B cell (primary cell): ENCODE measurements at regions not wholly inside any gene's neighbourhood (a gene's known extent, or its start where the extent isn't known, plus 50 kb on each side); places are given as distances from the start of the nearest gene placed in this dataset.

ENCODE experiments used
- ATAC-seq: fragments of 200-7000 bp; cut with Tn5 transposase; one replicate; pipeline ENCODE4 v1.10.0; 2021; ENCODE audit warnings: low read depth, mild to moderate bottlenecking, moderate number of reproducible peaks, moderate library complexity
- CTCF ChIA-PET: fragments of 350-600 bp; sonication (Branson Sonifier 250); formaldehyde crosslinking; loops from one replicate; lab custom pipeline; 2021; ENCODE audit warnings: antibody characterized with exemption, inconsistent platforms; lab: Charles Lee
- POLR2A ChIA-PET: fragments of 350-600 bp; sonication (Branson Sonifier 250); formaldehyde crosslinking; loops from one replicate; lab custom pipeline; 2021; ENCODE audit warnings: antibody characterized with exemption; lab: Charles Lee
- DNase-seq: peaks from one replicate; pipeline ENCODE4 v3.0.0; 2013
- H2AFZ ChIP-seq: 2 replicates; pipeline ENCODE4 v1.6.1; 2012; ENCODE audit warnings: mild to moderate bottlenecking, low read depth, low read length; ENCODE audit not compliant: insufficient read depth, poor library complexity, severe bottlenecking
- H3K27ac ChIP-seq, 2 donors: 1 replicate in 1 of 2; 2 replicates in 1 of 2; pipeline ENCODE4 v1.5.1; 2012 to 2013; ENCODE audit warnings: low read length in 2 of 2, mild to moderate bottlenecking in 2 of 2, moderate library complexity in 1 of 2
- H3K27me3 ChIP-seq, 4 experiments: fragments of 200-600 bp in 1 of 4; sonication (generic) in 1 of 4; replicated peaks in 1 of 4; 1 replicate in 2 of 4; 2 replicates in 2 of 4; pipeline versions ENCODE4 v1.6.1 to v1.7.0; 2013 to 2016; ENCODE audit warnings: low read length in 3 of 4, mild to moderate bottlenecking in 2 of 4, mixed read lengths in 1 of 4, moderate library complexity in 1 of 4; ENCODE audit not compliant: insufficient read depth in 4 of 4, control insufficient read depth in 3 of 4; ENCODE audit errors: control extremely low read depth in 1 of 4
- H3K36me3 ChIP-seq, 2 experiments: replicated peaks in 1 of 2; 1 replicate in 1 of 2; 2 replicates in 1 of 2; pipeline versions ENCODE4 v1.6.1 to v1.7.1; 2013; ENCODE audit warnings: low read length in 1 of 2; ENCODE audit not compliant: insufficient read depth in 2 of 2, control insufficient read depth in 1 of 2; ENCODE audit errors: control extremely low read depth in 1 of 2, extremely low read depth in 1 of 2
- H3K4me1 ChIP-seq, 2 donors: fragments of 200-600 bp in 1 of 2; sonication (generic) in 1 of 2; 1 replicate in 1 of 2; 2 replicates in 1 of 2; pipeline versions ENCODE4 v1.5.1 to v1.6.1; 2013 to 2017; ENCODE audit warnings: low read length in 2 of 2; ENCODE audit not compliant: control insufficient read depth in 2 of 2, insufficient read depth in 2 of 2
- H3K4me2 ChIP-seq: replicated peaks from 2 replicates; pipeline ENCODE3; 2012; ENCODE audit warnings: mild to moderate bottlenecking, low read depth, low read length; ENCODE audit not compliant: poor library complexity, severe bottlenecking
- H3K4me3 ChIP-seq, 5 experiments: fragments of 200-600 bp in 1 of 5; sonication (generic) in 1 of 5; 1 replicate in 3 of 5; 2 replicates in 2 of 5; pipeline versions ENCODE4 v1.5.1 to v1.7.0; 2011 to 2016; ENCODE audit warnings: low read length in 4 of 5, mild to moderate bottlenecking in 4 of 5, low read depth in 2 of 5, control low read depth in 1 of 5, moderate library complexity in 1 of 5; ENCODE audit not compliant: insufficient read depth in 1 of 5; ENCODE audit errors: control extremely low read depth in 1 of 5, extremely low read depth in 1 of 5
- H3K79me2 ChIP-seq: fragments of 200-600 bp; sonication (generic); one replicate; pipeline ENCODE4 v1.6.0; 2016; ENCODE audit warnings: low read length; ENCODE audit not compliant: control insufficient read depth, insufficient read depth
- H3K9ac ChIP-seq: fragments of 200-600 bp; sonication (generic); 2 replicates; pipeline ENCODE4 v1.6.1; 2017; ENCODE audit warnings: mild to moderate bottlenecking, low read length, moderate library complexity
- H3K9me3 ChIP-seq, 3 donors: one replicate each; pipeline versions ENCODE4 v1.6.1 to v1.7.1; 2013; ENCODE audit warnings: low read length in 2 of 3; ENCODE audit not compliant: control insufficient read depth in 2 of 3, insufficient read depth in 1 of 3; ENCODE audit errors: control extremely low read depth in 1 of 3
- H4K20me1 ChIP-seq: 2 replicates; pipeline ENCODE4 v1.6.0; 2012; ENCODE audit warnings: mild to moderate bottlenecking, low read length; ENCODE audit not compliant: insufficient read depth, control insufficient read depth, poor library complexity, severe bottlenecking
- H3K27ac Mint-ChIP-seq: one replicate; pipeline ENCODE4 v1.8.0; 2021; ENCODE audit warnings: mixed read lengths
- H3K27me3 Mint-ChIP-seq: one replicate; pipeline ENCODE4 v1.8.0; 2021; ENCODE audit warnings: mixed read lengths
- H3K4me1 Mint-ChIP-seq: one replicate; pipeline ENCODE4 v1.8.0; 2021; ENCODE audit warnings: mixed read lengths
- H3K4me3 Mint-ChIP-seq: one replicate; pipeline ENCODE4 v1.8.0; 2021; ENCODE audit warnings: mixed read lengths
- H3K9me3 Mint-ChIP-seq: one replicate; pipeline ENCODE4 v1.8.0; 2022; ENCODE audit warnings: mixed read lengths; ENCODE audit not compliant: insufficient read depth
- CTCF ChIP-seq: fragments of 200-600 bp; IDR thresholded peaks from one replicate; pipeline ENCODE4 v1.8.0; 2022; ENCODE audit warnings: antibody characterized with exemption, mild to moderate bottlenecking
- EZH2 ChIP-seq: IDR thresholded peaks from 2 replicates; pipeline ENCODE4 v1.6.1; 2012; ENCODE audit warnings: borderline replicate concordance, low read depth, mild to moderate bottlenecking, moderate library complexity, low read length; ENCODE audit not compliant: insufficient read depth, poor library complexity, severe bottlenecking
- WGBS: methylation state at CpG from one replicate; pipeline ENCODE4 v1.1.5; 2013; ENCODE audit warnings: missing lambda C conversion rate; ENCODE audit not compliant: insufficient coverage; 5-methylcytosine and 5-hydroxymethylcytosine counted together
- intact Hi-C: fragments of 100-400 bp; cut with micrococcal nuclease; formaldehyde crosslinking; loops from one replicate; pipeline ENCODE4 v1.10.0; 2022

- intact Hi-C loops, result no loop called here
- Mint-ChIP-seq H3K4me3 (no peak overlapping the region), H3K4me1 (no peaks in the 10 kb centered on the region), H3K27ac (no peak overlapping the region), H3K9me3 (peaks cover 7% of the 10 kb centered on the region), H3K27me3 (peaks cover 3% of the 10 kb centered on the region)
- H3K79me2 ChIP-seq, result no peaks in the 10 kb centered on the region
- H2AFZ ChIP-seq, result no peak overlapping the region
- WGBS, result 83% methylated on average over 1 of the region's 2 CpGs
- no peak overlapping the region for H3K4me3 ChIP-seq
- no peak for TF ChIP-seq CTCF
- no peak for TF ChIP-seq EZH2
- H3K9ac ChIP-seq, result no peak overlapping the region
- POLR2A ChIA-PET, result no interaction called here
- no peaks in the 10 kb centered on the region for H4K20me1 ChIP-seq
- H3K4me1 ChIP-seq, result no peaks in the 10 kb centered on the region
- H3K27ac ChIP-seq, result no peak overlapping the region
- H3K27me3 ChIP-seq, result no peaks in the 10 kb centered on the region
- no peak overlapping the region for H3K4me2 ChIP-seq
- H3K9me3 ChIP-seq, result peaks cover 0 to 7% (median 6%) of the 10 kb centered on the region in 3 donors
- DNase-seq, result no peak
- H3K36me3 ChIP-seq, result no peaks in the 10 kb centered on the region
- ATAC-seq, result no peak
- CTCF ChIA-PET, result no interaction called here
These were observed 371.6 kb upstream of the EMCN start for GRCh38 chr4:100889401-100889800.

- Histone ChIP-seq H4K20me1 (no peaks in the 10 kb centered on the region), H3K9ac (no peak overlapping the region), H3K4me3 (no peak overlapping the region), H3K36me3 (no peaks in the 10 kb centered on the region), H2AFZ (no peak overlapping the region), H3K4me1 (no peaks in the 10 kb centered on the region), H3K27ac (no peak overlapping the region), H3K4me2 (no peak overlapping the region), H3K9me3 (peaks cover 0 to 7% (median 2%) of the 10 kb centered on the region in 3 donors), H3K79me2 (no peaks in the 10 kb centered on the region), H3K27me3 (no peaks in the 10 kb centered on the region)
- Mint-ChIP-seq H3K4me3 (no peak overlapping the region), H3K4me1 (no peaks in the 10 kb centered on the region), H3K27me3 (peaks cover 3% of the 10 kb centered on the region), H3K9me3 (no peaks in the 10 kb centered on the region), H3K27ac (no peak overlapping the region)
- CTCF ChIA-PET, result no interaction called here
- ATAC-seq (no peak), DNase-seq (no peak)
- POLR2A ChIA-PET, result no interaction called here
- no peak for TF ChIP-seq EZH2
- intact Hi-C loops, result no loop called here
These were observed 364.8 kb upstream of the EMCN start for GRCh38 chr4:100882661-100883060.
